Mucosa of stomach (tissue), 1 donor: ENCODE measurements at regions not wholly inside any gene's neighbourhood (a gene's known extent, or its start where the extent isn't known, plus 50 kb on each side); places are given as distances from the start of the nearest gene placed in this dataset.
"Not testable (repeated sequence)": the region's sequence is repeated elsewhere in the genome, so short reads cannot be mapped to it uniquely, and the experiment has no call there.

Experiments used
- H3K27me3 ChIP-seq: one replicate; pipeline ENCODE4 v1.7.0; 2013; ENCODE audit warnings: mild to moderate bottlenecking, low read length; ENCODE audit not compliant: control insufficient read depth, insufficient read depth
- H3K36me3 ChIP-seq: one replicate; pipeline ENCODE4 v1.7.0; 2013; ENCODE audit warnings: low read length; ENCODE audit not compliant: control insufficient read depth, insufficient read depth
- H3K4me1 ChIP-seq: one replicate; pipeline ENCODE4 v1.7.0; 2013; ENCODE audit warnings: mild to moderate bottlenecking, low read length; ENCODE audit not compliant: control insufficient read depth, insufficient read depth
- H3K4me3 ChIP-seq: one replicate; pipeline ENCODE4 v1.7.0; 2013; ENCODE audit warnings: low read length
- H3K9ac ChIP-seq: one replicate; pipeline ENCODE4 v1.7.0; 2013; ENCODE audit warnings: mild to moderate bottlenecking, low read length, moderate library complexity
- H3K9me3 ChIP-seq: one replicate; pipeline ENCODE4 v1.7.0; 2013; ENCODE audit warnings: mild to moderate bottlenecking, low read length, moderate library complexity; ENCODE audit not compliant: control insufficient read depth
- donor health status: Pancreatic carcinoma.

GRCh38 chr1:173330149-173330951, 123.2 kb upstream of the TNFSF4 start:
- no peaks in the 10 kb centered on the region for H3K9me3 ChIP-seq
- no peaks in the 10 kb centered on the region for H3K27me3 ChIP-seq
- H3K9ac ChIP-seq: no peak overlapping the region
- H3K4me1 ChIP-seq: no peaks in the 10 kb centered on the region
- H3K4me3 ChIP-seq: no peak overlapping the region
- no peaks in the 10 kb centered on the region for H3K36me3 ChIP-seq

- H3K4me1 ChIP-seq, H3K27me3 ChIP-seq, H3K9ac ChIP-seq, H3K4me3 ChIP-seq, H3K36me3 ChIP-seq, H3K9me3 ChIP-seq: not testable (repeated sequence)
Observed at GRCh38 chr1:173330952-173331548, 123.9 kb upstream of the TNFSF4 start.

GRCh38 chr1:173332026-173332425, 124.9 kb upstream of the TNFSF4 start:
- Histone ChIP-seq H3K9me3 (no peaks in the 10 kb centered on the region), H3K4me3 (no peak overlapping the region), H3K4me1 (no peaks in the 10 kb centered on the region), H3K9ac (no peak overlapping the region), H3K36me3 (no peaks in the 10 kb centered on the region), H3K27me3 (no peaks in the 10 kb centered on the region)

- Histone ChIP-seq H3K4me3 (no peak overlapping the region), H3K27me3 (no peaks in the 10 kb centered on the region), H3K9me3 (no peaks in the 10 kb centered on the region), H3K9ac (no peak overlapping the region), H3K4me1 (no peaks in the 10 kb centered on the region), H3K36me3 (no peaks in the 10 kb centered on the region)
Observed at GRCh38 chr1:173333581-173333980, 126.5 kb upstream of the TNFSF4 start.

GRCh38 chr1:173337126-173337525, 130.0 kb upstream of the TNFSF4 start:
- Histone ChIP-seq H3K4me3 (no peak overlapping the region), H3K27me3 (no peaks in the 10 kb centered on the region), H3K4me1 (peaks cover 6% of the 10 kb centered on the region), H3K36me3 (no peaks in the 10 kb centered on the region), H3K9ac (no peak overlapping the region), H3K9me3 (no peaks in the 10 kb centered on the region)

- Histone ChIP-seq H3K4me1 (peaks cover 6% of the 10 kb centered on the region), H3K9me3 (no peaks in the 10 kb centered on the region), H3K9ac (no peak overlapping the region), H3K27me3 (no peaks in the 10 kb centered on the region), H3K4me3 (no peak overlapping the region), H3K36me3 (no peaks in the 10 kb centered on the region)
Observed at GRCh38 chr1:173341307-173341706, 134.2 kb upstream of the TNFSF4 start.

GRCh38 chr1:173341971-173342370, 134.8 kb upstream of the TNFSF4 start:
- H3K27me3 ChIP-seq: no peaks in the 10 kb centered on the region
- no peak overlapping the region for H3K9ac ChIP-seq
- no peaks in the 10 kb centered on the region for H3K9me3 ChIP-seq
- no peaks in the 10 kb centered on the region for H3K36me3 ChIP-seq
- no peak overlapping the region for H3K4me3 ChIP-seq
- peaks cover 6% of the 10 kb centered on the region for H3K4me1 ChIP-seq

- Histone ChIP-seq H3K4me1 (peaks cover 6% of the 10 kb centered on the region), H3K4me3 (no peak overlapping the region), H3K9ac (no peak overlapping the region), H3K9me3 (no peaks in the 10 kb centered on the region), H3K36me3 (no peaks in the 10 kb centered on the region), H3K27me3 (no peaks in the 10 kb centered on the region)
Observed at GRCh38 chr1:173342736-173343135, 134.4 kb upstream of the PRDX6 start.

- no peaks in the 10 kb centered on the region for H3K9me3 ChIP-seq
Observed at GRCh38 chr1:173344034-173344743, 132.9 kb upstream of the PRDX6 start.

GRCh38 chr1:173347282-173347818, 129.8 kb upstream of the PRDX6 start:
- Histone ChIP-seq H3K4me1 (no peaks in the 10 kb centered on the region), H3K36me3 (no peaks in the 10 kb centered on the region), H3K27me3 (no peaks in the 10 kb centered on the region), H3K4me3 (no peak overlapping the region), H3K9me3 (no peaks in the 10 kb centered on the region), H3K9ac (no peak overlapping the region)

More at GRCh38 chr1:173344034-173344743, 132.9 kb upstream of the PRDX6 start:
- H3K4me3 ChIP-seq: no peak overlapping the region
- H3K4me1 ChIP-seq: peaks cover 6% of the 10 kb centered on the region
- H3K27me3 ChIP-seq: no peaks in the 10 kb centered on the region
- no peak overlapping the region for H3K9ac ChIP-seq
- no peaks in the 10 kb centered on the region for H3K36me3 ChIP-seq

GRCh38 chr1:173352635-173353034, 124.5 kb upstream of the PRDX6 start:
- not testable (repeated sequence) for H3K4me3 ChIP-seq, H3K9ac ChIP-seq, H3K9me3 ChIP-seq, H3K36me3 ChIP-seq, H3K4me1 ChIP-seq, H3K27me3 ChIP-seq

GRCh38 chr1:173353350-173353749, 123.8 kb upstream of the PRDX6 start:
- H3K27me3 ChIP-seq: no peaks in the 10 kb centered on the region
- H3K9ac ChIP-seq: no peak overlapping the region
- no peaks in the 10 kb centered on the region for H3K4me1 ChIP-seq

More at GRCh38 chr1:173353350-173353749, 123.8 kb upstream of the PRDX6 start:
- no peak overlapping the region for H3K4me3 ChIP-seq
- H3K36me3 ChIP-seq: no peaks in the 10 kb centered on the region
- no peaks in the 10 kb centered on the region for H3K9me3 ChIP-seq
